NCI-H748 (cell line): ENCODE measurements at regions not wholly inside any gene's neighbourhood (a gene's known extent, or its start where the extent isn't known, plus 50 kb on each side); places are given as distances from the start of the nearest gene placed in this dataset.
"Not testable (repeated sequence)": the region's sequence is repeated elsewhere in the genome, so short reads cannot be mapped to it uniquely, and the experiment has no call there.

Source experiments
- DNase-seq: peaks from one replicate; lab custom pipeline; 2025; ENCODE audit not compliant: unreplicated experiment; lab: John Stamatoyannopoulos, UW

- DNase-seq = no peak
Measured at GRCh38 chr7:24129597-24129996, 154.4 kb upstream of the NPY start.

GRCh38 chr7:24130631-24131030 is 153.4 kb upstream of the NPY start:
- DNase-seq = no peak

GRCh38 chr7:24133691-24134090 is 150.3 kb upstream of the NPY start:
- no peak for DNase-seq

- no peak for DNase-seq
Measured at GRCh38 chr7:24134535-24134934, 149.5 kb upstream of the NPY start.

GRCh38 chr7:24135003-24135817 is 148.8 kb upstream of the NPY start:
- no peak for DNase-seq

GRCh38 chr7:24137338-24137737 is 146.7 kb upstream of the NPY start:
- no peak for DNase-seq

GRCh38 chr7:24138343-24138742 is 145.6 kb upstream of the NPY start:
- DNase-seq = no peak

- DNase-seq = no peak
Measured at GRCh38 chr7:24140001-24140400, 144.0 kb upstream of the NPY start.

GRCh38 chr7:24141874-24142509 is 142.0 kb upstream of the NPY start:
- DNase-seq = no peak

- DNase-seq = no peak
Measured at GRCh38 chr7:24143547-24143946, 140.4 kb upstream of the NPY start.

- no peak for DNase-seq
Measured at GRCh38 chr7:24151944-24152343, 132.0 kb upstream of the NPY start.

GRCh38 chr7:24152356-24152755 is 131.6 kb upstream of the NPY start:
- DNase-seq = no peak

GRCh38 chr7:24152877-24153472 is 131.0 kb upstream of the NPY start:
- DNase-seq = peak; percentile 56

GRCh38 chr7:24157666-24158065 is 126.3 kb upstream of the NPY start:
- DNase-seq = no peak

GRCh38 chr7:24158975-24159374 is 125.0 kb upstream of the NPY start:
- DNase-seq = no peak

- no peak for DNase-seq
Measured at GRCh38 chr7:24164401-24164800, 119.6 kb upstream of the NPY start.

- DNase-seq = no peak
Measured at GRCh38 chr7:24169077-24169624, 114.8 kb upstream of the NPY start.

GRCh38 chr7:24171951-24172350 is 112.0 kb upstream of the NPY start:
- not testable (repeated sequence) for DNase-seq

GRCh38 chr7:24172856-24173255 is 111.1 kb upstream of the NPY start:
- DNase-seq = no peak

GRCh38 chr7:24175603-24176002 is 108.4 kb upstream of the NPY start:
- no peak for DNase-seq

GRCh38 chr7:24178811-24179570 is 105.0 kb upstream of the NPY start:
- no peak for DNase-seq
